CD4-positive, alpha-beta T cell treated with Interleukin-17A for 1 hour (primary cell): ENCODE measurements at regions not wholly inside any gene's neighbourhood (a gene's known extent, or its start where the extent isn't known, plus 50 kb on each side); places are given as distances from the start of the nearest gene placed in this dataset.

Source experiments
- DNase-seq: peaks from one replicate; pipeline ENCODE4 v3.0.0-alpha.2; 2020

DNA sequence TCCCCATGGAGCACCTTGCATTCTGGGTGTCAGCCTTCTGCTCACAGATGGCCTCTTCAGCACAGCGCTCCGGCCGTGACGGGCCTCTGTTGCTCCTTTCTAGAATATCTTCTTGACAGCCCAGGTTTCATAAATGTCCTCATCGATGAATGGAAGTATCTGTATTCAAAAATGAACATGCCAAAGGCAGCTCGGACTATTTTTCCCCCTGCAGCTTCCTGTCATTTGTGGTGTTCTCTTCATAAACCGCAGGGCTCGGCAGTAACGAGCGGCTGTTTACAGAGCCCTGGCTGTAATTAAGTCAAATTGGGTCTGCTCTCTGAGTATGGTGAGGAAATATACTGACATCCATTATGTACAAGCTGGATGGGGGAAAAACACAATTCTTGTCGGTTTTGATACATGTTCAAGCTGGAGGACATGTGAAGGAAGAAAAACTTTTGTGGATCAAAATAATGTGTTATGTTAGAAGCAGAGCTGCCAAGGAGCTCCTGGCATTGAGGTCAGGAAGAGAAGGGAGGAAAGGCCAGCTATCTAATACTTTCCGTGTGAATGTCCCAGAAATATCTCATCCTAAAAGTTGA lies 154.1 kb upstream of the CD180 start:
- DNase-seq: peak; percentile 42

DNA sequence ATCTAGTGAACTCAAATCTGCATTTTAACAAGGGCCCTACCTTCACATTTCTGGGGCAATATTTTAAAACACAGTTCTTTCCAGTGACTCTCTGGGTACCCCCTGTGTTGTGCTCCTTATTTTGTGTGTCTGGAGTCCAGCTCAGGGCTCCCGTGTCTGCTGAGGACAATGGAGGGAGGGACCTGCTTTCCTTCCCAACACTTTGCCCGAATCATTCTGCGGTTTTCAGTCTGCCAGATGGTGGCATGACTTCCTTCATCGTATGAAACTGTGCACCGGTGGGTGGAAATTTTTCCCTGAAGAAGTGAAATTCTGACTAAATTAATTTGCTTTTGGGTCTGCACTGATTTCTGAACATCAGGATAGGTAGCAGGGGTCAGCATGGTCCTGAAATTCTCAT lies 153.6 kb upstream of the CD180 start:
- no peak for DNase-seq

DNA sequence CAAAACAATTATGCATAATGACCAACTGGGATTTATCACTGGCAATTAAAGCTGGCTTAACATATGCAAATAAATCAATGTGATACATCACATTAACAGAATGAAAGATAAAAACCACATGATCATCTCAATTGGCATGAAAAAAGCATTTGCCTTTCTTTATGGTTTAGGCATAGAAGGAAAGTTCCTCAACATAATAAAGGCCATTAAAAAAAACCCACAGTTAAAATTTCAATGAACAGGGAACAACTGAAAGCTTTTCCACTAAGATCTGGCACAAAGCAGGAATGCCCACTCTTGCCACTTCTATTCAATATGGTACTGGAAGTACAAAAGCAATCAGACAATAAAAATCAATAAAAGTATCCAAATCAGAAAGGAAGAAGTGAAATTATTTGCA lies 151.2 kb upstream of the CD180 start:
- DNase-seq: no peak

DNA sequence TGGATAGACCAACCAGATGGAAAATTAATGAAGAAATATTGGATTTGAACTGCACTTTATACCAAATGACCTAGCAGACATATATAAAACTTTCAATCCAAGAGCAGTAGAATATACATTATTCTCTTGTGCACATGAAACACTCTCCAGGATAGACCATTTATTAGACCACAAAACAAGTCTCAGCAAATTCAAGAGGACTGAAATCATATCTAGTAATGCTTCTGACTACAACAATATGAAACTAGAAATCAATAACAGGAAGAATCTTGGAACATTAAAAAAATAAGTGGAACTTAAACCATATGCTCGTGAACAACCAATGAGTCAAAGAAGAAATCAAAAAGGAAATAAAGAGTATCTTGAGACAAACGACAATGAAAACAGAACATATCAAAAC lies 150.0 kb upstream of the CD180 start:
- no peak for DNase-seq

DNA sequence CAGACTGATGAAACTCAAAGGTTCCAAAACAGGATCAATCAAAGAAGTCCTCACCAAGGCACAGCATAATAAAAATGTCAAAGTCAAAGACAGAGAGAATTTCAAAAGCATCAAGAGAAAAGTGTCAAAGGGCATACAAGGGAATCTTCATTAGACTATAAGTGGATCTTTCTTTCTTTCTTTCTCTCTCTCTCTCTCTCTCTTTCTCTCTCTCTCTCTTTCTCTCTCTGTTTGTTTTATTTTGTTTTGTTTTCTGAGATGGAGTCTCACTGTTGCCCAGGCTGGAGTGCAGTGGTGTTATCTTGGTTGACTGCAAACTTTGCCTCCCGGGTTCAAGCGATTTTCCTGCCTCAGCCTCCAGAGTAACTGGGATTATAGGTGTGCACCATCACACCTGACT lies 148.3 kb upstream of the CD180 start:
- no peak for DNase-seq

DNA sequence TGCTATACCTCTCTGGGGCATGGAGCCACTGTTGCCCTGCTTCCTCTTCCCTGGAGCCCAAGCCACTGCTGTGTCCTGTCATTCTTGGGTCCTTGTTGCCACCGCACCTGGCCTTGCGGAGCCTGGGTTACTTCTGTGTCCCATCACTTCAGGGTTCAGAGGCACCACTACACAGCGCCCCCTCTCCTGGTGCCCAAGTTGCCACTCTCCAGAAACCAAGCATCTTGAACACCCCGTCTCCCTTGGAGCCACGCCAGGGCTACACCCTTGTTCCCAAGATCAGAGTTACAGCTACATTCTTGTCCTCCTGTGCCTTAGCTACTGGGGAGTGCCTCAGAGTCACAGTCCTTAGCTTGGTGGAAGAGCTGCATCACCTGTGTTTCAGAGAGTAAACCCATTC lies 147.2 kb upstream of the CD180 start:
- DNase-seq: no peak

DNA sequence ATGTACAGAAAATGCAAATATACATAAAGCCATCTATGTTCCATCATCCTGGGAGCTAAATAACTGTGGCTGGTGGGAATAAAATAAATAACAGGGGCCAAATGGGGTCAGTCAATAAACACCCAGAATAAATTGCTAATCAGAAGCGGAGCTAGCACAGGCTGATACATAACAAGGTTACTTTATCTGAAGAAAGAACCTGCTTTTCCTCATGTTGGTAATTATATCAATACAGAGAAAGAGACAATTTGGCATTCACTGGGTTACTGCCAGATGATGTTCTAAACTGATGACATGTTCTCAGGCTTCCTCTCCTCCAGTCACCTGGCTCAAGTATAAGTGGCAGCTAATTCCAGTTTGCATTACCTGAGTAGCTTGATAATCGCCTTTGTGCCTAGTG lies 144.9 kb upstream of the CD180 start:
- DNase-seq: no peak

DNA sequence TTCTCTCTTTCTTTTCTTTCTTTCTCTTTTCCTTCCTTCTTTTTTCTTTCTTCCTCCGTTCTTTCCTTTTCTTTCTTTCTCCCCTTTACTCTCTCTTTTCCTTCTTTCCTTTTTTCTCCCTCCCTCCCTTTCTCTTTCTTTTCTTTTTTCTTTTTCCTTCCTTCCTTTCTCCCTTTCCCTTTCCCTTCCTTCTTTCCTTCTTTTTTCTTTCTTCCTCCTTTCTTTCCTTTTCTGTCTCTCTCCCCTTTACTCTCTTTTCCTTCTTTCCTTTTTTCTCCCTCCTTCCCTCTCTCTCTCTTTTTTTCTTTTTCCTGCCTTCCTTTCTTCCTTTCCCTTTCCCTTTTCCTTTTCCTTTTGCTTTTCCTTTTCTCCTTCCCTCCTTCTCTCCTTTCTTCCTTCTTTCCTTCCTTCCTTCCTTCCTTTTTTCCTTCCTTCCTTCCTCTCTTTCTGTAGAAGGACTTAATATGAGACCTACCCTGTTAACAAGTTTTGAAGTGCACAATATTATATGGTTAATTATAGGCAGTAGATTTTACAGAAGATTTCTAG lies 142.7 kb upstream of the CD180 start:
- no peak for DNase-seq

DNA sequence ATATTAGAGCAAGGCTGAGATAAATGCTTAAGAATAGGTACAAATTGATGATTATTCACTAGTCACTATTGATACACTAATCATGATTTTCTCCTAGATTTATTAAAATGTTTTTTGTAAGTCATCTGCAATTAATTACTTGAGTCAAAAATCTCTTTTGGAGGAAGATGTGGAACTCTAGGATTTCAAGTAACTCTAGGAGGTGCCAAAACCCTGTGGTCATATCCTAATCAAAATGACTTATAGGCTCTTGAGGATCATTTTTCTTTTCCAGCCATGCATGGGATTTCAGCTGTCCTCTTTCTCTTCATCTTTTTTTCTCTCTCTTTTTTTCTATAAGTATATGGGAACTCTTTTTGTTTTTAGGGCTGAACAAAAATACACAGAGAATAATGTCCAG lies 141.8 kb upstream of the CD180 start:
- no peak for DNase-seq

DNA sequence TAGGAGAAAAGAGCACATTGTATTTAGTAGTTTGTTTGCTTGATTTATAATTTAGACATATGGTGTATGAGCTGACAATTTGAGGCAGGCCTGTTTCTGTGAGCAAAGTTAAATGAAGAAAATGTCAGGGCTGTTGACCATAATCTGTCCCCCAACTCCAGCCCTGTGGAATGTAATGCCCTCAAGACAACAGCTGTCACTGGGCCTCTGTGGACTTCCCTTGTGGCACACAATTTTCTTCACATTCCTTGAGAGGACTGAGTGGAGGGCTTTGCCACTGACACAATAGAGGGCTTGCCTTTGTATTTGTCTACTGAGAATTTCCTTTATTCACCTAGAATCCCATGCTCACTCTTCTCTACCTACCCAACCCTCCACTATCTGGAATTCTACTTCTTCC lies 141.2 kb upstream of the CD180 start:
- DNase-seq: no peak

DNA sequence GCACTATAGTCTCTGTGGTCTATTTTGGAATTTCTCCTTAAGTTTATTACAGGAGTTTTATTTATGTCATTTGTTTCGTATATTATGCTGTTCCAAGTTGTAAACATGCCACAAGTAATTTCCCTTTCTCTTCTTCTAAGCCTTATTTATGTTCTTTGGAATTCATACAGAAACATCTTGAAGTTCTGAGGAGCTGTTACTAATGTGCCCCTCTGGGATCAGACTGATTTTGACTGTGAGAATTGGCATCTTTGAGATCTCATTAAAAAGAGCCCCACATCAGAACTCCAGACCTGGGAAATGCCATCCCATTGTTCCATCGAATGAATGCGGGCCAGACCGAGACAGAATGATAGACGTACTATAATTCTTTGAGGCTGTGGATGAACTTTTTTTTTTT lies 138.8 kb upstream of the CD180 start:
- DNase-seq: no peak

DNA sequence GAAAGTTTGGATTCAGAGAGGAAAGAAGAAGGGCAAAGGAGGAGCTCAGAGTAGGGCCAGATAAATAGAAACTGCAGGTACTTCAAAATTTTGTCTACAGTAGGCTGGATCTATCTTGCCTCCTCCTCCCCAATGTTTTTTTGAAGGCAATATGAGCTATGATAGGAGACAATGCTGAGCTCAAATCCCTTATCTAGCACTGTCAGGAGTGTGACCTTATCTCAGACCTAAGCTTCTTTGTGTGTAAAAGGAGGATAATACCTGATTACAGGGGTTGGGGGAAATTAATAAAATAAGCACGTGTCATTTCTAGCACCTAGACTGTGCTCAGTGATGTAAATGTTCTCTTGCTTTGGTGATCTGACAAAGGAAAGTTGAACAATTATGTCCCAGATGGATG lies 137.8 kb upstream of the CD180 start:
- no peak for DNase-seq

DNA sequence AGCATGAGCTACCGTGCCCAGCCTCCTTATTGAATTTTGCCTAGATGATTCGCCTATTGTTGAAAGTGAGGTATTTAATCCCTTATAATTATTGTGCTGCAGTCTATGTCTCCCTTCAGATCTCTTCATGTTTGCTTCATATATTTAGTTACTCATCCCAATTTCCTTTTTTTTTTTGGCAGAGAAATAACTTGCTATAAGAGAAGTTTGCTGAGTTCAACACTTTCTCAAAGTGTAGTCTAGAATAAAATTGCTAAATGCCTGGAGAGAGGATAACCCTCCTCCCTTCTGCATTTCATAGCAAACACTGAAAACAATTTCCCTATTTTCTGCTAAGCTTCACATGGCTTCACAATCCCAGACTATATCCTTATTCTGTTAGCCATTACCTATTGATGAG lies 136.6 kb upstream of the CD180 start:
- DNase-seq: no peak

DNA sequence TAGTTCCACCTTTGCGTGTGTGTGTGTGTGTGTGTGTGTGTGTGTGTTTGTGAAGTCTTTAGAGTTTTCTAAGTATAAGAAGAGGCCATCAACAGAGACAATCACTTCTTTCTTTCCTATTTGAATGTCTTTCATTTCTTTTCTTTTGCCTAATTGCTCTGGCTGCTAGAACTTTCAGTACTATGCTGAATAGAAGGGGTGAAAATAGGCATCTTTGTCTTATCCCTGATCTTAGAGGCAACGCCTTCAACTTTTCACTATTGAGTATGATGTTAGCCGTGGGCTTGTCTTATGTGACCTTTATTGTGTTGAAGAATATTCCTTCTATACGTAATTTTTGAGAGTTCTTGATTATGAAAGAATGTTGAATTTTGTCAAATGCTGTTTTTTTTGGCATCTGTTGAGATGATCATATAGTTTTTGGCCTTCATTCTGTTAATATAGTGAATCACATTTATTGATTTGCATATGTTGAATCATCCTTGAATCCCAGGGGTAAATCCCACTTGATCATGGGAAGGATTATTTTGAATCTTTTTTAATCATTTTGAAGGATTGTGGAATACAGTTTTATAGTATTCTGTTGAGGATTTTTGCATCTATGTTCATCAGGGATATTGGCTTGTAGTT lies 134.8 kb upstream of the CD180 start:
- no peak for DNase-seq

DNA sequence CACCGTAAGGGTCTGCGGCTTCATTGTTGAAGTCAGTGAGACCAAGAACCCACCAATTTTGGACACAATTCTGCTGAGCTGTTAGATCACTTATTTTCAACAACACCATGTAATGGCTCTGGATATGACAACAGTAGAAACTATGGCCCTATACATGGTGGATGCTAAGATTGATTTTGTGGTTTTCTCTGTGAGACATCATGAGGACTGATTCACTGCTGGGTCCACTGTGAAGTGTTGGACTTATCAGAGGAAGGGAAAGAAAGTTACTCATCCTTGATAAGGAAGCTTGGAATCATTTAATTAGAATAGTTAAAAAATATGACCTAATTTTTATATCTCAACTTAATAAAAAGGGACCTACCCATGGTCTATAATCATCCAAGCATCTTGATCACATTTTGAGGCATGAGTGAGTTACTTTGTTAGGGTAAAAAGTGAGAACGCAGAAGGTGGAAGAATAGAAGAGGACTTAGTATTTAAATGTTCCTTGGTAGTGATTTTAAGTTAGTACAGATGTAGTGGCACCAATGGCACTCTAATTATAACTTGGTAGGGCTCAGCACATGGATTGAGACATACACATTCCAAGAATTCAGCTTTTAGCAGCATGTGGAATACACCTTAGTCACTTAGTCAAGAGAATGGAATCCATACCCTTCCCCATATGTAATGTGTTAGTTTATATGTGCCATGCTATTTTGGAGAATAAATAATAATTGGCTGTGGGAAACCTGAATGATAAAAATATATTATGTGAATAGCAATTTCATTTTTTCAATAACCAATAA lies 123.5 kb upstream of the CD180 start:
- DNase-seq: no peak

DNA sequence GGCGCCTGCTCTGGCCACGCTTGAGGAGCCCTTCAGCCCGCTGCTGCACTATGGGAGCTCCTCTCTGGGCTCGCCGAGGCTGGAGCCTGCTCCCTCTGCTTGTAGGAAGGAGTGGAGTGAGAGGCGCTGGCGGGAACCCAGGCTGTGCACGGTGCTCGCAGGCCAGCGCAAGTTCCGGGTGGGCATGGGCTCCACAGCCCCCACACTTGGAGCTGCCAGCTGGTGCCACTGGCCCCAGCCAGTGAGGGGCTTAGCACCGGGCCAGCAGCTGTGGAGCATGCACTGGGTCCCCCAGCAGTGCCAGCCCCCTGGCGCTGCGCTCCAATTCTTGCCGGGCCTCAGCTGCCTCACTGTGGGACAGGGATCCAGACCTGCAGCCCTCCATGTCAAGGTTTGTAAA lies 122.1 kb upstream of the CD180 start:
- DNase-seq: no peak

DNA sequence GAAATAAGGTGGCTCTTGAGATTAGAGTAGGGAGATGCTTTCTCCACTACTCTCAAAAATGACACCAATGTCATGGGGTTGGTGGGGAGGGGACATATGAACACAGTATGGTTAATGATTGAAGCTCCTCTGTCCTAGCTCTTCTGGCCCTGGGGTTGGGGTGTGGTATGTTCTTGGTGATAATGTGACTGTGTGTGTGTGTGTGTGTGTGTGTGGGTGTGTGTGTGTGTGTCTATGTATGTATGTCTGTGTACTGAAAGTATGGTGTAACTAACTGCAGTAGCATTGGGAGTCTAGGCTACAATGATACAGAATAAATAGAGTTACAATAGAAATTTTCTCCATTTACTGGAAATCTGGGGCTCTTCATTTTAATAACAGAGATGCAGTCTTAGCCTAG lies 121.0 kb upstream of the CD180 start:
- no peak for DNase-seq

DNA sequence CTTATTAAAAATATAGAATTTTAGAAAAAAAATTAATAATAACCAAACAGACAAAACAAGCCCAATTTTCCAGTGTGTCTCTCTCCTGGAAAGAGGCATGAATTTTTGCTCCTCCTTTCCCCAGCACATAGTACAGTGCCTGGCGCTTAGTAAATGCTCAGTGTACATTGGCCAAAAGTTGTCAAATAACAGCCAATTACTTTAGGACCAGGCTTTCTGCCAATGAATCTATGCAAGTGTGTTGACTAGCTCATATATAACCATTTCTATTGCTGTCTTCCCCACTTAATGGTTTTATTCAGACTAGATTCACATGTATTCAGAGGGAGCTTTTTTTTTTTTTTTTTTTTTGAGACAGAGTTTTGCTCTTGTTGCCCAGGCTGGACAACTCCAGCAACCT lies 120.1 kb upstream of the CD180 start:
- DNase-seq: no peak

DNA sequence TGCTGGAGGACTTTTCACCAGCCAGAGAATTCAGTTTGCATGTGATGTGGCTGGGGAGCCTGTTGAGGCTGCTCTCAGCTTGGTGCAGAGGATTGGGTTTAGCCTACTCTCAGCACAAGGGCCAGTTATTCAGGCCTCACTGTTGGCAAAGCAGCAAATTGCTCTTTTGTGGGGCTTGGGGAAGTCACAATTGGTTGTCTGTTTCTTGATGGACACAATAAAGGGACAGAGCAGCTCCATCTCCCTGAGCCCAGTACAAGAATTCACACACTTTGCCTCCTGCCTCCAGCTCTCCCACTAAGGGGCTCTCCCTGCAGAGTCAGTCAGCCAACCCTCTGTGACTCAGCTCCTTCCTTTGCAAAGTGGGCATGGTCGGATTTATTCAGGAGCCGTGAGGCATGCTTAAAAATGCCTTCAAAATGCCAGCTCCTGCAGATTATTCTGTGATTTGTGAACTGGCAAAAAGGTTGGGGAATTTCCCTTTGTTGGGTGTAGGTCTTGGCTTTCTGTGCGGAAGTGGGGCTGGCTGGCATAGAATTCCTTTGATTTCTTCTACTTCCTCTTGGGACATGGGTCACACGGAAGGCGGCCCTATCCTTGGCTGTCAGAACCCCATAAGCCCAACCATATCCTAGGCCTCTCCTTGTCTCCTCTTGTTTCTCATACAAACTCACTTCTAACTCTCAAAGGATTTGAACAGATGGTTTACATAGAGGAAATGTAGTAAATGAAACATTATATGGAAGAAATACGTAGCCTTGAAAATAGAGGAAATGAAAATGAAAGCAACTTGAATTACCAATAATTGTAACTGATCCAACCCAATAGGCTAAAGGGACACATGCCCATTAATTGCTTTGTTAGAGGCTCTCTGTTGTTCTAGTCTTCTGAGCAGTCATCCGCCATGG lies 118.7 kb upstream of the CD180 start:
- no peak for DNase-seq

DNA sequence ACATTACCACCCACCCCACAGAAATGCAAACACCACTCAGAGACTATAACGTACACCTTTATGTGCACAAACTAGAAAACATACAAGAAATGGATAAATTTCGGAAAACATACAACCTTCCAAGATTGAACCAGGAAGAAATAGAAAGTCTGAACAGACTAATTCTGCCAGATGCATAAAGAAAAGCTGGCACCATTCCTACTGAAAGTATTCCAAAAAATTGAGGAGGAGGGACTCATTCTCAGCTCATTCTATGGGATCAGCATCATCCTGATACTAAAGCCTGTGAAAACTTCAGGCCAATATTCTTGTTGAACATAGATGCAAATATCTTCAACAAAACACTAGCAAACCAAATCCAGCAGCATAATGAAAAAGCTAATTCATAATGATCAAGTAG lies 115.1 kb upstream of the CD180 start:
- no peak for DNase-seq

DNA sequence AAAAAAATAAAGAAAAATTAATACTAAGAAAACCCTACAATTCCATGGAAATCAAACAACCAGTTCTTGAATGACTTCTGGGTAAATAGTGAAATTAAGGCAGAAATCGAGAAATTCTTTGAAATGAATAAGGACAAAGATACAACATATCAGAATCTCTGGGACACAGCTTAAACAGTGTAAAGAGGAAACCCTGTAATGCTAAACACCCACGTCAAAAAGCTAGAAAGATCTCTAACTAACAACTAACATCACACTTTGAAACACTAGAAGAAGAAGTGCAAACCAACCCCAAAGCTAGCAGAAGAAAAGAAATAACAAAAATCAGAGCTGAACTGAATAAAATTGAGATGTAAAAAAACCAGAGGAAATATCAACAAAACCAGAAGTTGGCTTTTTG lies 114.6 kb upstream of the CD180 start:
- DNase-seq: no peak

DNA sequence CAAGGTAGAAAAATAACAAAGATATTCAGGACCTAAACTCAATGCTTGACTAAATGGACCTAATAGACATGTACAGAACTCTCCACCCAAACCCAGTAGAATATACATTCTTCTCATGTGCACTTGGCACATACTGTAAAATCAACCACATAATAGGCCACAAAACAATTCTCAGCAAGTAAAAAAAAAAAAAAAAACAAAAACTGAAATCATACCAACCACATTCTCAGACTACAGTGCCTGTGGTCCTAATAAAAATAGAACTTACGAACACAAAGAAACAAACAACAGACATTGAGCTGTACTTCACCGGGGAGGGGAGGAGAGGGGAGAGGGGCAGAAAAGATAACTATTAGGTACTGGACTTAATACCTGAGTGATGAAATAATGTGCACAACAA lies 114.1 kb upstream of the CD180 start:
- no peak for DNase-seq

DNA sequence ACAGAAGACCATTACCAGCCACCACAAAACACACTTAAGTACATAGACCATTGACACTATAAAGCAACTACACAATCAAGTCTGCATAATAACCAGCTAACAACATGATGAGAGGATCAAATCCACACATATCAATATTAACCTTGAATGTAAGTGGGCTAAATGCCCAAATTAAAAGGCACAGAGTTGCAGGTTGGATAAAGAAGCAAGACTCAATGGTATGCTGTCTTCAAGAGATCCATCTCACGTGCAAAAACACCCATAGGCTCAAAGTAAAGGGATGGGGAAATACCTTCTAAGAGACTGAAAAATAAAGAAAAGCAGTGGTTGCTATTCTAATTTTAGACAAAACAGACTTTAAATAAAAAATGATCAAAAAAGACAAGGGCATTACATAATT lies 113.6 kb upstream of the CD180 start:
- DNase-seq: no peak
